ENCODE measurements at regions not wholly inside any gene's neighbourhood (a gene's known extent, or its start where the extent isn't known, plus 50 kb on each side); places are given as distances from the start of the nearest gene placed in this dataset.

DNA sequence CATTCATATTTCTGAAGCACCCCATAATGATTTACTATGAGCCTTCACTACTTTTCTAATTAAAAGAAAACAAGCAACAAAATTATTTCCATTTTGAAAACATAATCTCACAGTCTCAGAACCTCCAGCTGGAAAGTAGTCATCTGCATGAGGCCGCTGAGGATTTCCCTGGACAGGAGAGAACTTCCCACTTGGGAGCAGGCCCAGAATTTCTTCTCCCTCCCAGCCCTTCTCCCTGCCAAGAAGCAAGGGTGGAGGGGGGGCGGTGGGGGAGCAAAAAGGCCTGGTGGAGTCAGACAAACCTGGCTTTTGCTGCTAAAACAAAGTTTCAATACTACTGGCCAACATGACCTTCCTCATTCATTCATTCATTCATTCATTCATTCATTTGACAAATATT is 167.3 kb downstream of the PJA1 start:
- no peak overlapping the region for H3K4me3 Mint-ChIP-seq
- DNase-seq = no peak
- no peaks in the 10 kb centered on the region for H3K36me3 Mint-ChIP-seq
- no peaks in the 10 kb centered on the region for H3K9me3 Mint-ChIP-seq (ENCODE audit: low read depth)
- no peaks in the 10 kb centered on the region for H3K4me1 Mint-ChIP-seq
- no peak overlapping the region for H3K27ac Mint-ChIP-seq
- no peak for ATAC-seq
- CTCF ChIA-PET = no interaction called here
- H3K27me3 Mint-ChIP-seq = peaks cover 14% of the 10 kb centered on the region

DNA sequence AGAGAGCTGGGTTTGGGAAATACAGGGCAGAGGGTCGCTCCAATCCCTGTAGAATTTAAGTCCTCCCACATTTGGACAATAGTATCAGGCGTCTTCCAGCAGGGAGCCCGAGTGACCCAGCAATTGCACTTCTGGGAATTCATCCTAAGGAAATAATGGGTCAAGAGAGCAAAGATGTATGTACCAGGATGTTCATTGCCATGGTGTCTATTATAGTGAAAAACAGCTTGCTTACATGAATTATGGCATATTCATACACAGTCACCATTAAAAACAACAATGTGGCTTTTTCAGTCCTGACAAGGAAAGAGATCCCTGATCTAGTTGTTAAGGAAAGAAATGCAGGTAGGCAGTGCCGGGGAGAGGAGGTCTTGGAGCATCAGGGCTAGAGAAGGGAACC is 167.7 kb downstream of the PJA1 start:
- DNase-seq (no peak), ATAC-seq (no peak)
- no peaks in the 10 kb centered on the region for H3K9me3 Mint-ChIP-seq (ENCODE audit: low read depth)
- no peak overlapping the region for H3K4me3 Mint-ChIP-seq
- H3K36me3 Mint-ChIP-seq = no peaks in the 10 kb centered on the region
- no peaks in the 10 kb centered on the region for H3K4me1 Mint-ChIP-seq
- CTCF ChIA-PET = no interaction called here
- no peak overlapping the region for H3K27ac Mint-ChIP-seq
- peaks cover 14% of the 10 kb centered on the region for H3K27me3 Mint-ChIP-seq

DNA sequence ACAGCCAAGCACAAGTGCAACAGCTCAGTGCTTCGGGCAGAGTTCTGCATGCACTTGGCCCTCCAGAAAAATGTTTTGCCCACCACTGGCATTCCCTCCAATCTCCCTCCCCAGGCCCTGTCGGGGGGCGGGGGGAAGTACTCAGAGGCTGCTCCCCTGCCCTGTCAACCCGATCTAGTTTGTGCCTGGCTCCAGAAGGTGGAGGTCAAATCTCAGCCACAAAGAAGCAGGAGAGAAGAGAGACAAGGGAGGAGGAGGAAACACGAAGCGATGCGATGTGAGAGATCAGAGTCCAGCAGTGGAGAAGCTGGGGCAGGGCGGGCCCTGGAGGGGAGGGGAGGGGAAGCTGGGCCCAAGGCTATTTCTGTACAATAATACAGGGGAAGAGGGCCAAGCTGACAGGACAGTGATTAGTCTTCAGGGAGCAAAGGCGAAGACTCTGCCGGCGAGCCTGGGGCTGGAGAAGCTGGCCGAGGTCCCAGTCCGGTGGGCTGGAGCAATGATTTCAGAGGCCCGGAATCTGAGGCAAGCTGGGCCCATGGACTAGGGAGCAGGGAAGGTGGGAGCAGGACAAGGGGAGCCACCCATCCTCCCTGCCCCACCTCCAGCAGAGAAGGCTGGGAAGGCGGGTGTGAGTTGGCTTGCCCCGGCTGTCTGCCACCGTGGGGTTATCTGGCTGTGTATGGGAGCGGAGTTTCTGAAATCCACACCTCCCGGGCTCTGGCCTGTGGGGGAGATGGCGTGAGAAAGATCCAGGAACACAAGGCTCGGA is 167.1 kb downstream of the EFNB1 start:
- H3K27me3 Mint-ChIP-seq = peaks cover 4% of the 10 kb centered on the region
- H3K4me1 Mint-ChIP-seq = no peaks in the 10 kb centered on the region
- no peaks in the 10 kb centered on the region for H3K36me3 Mint-ChIP-seq

DNA sequence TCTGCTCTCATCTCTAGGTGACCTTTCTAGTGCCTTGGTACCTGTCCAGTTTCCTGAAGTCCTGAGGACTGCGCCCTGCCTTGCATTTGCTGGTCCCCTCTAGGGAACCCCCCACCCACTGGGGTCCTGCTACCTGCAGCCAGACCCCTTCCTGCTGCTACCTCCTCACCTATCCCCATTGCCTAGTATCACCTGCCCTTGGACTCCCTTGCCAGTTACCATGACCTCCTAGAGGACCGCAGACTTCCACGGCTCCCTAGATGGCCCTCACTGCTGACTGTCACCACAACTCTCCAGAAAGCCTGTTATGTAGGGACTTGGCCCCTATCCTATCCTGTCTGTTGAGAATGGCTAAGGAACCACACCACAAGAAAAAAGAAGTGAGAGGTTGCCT is 166.6 kb downstream of the EFNB1 start:
- Mint-ChIP-seq H3K36me3 (no peaks in the 10 kb centered on the region), H3K9me3 (ENCODE audit: low read depth) (no peaks in the 10 kb centered on the region), H3K4me1 (no peaks in the 10 kb centered on the region), H3K27ac (no peak overlapping the region), H3K4me3 (no peak overlapping the region), H3K27me3 (peaks cover 4% of the 10 kb centered on the region)
- CTCF ChIA-PET = no interaction called here
- ATAC-seq (no peak), DNase-seq (no peak)

More for the DNA sequence above, 167.1 kb downstream of the EFNB1 start:
- no peak overlapping the region for H3K4me3 Mint-ChIP-seq
- DNase-seq = no peak
- CTCF ChIA-PET = no interaction called here
- ATAC-seq = no peak
- H3K27ac Mint-ChIP-seq = no peak overlapping the region
- no peaks in the 10 kb centered on the region for H3K9me3 Mint-ChIP-seq (ENCODE audit: low read depth)

DNA sequence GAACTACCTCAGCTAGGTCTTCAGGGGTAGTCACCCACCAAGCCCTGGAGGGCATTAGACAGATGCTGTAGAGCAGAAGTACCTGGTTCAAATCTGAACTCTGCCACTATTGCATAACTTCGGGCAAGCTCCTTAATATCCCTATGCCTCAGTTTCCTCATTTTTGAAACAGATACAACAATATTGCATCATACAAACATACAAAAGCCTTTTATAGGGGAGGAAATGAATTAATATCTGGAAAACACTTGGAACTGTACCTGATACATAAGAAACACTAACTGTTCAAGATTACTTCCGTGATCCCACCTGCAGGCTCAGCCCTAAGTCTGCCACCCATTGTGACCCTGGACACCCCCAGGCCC is 166.1 kb downstream of the EFNB1 start:
- Mint-ChIP-seq H3K36me3 (no peaks in the 10 kb centered on the region), H3K27me3 (peaks cover 4% of the 10 kb centered on the region)

DNA sequence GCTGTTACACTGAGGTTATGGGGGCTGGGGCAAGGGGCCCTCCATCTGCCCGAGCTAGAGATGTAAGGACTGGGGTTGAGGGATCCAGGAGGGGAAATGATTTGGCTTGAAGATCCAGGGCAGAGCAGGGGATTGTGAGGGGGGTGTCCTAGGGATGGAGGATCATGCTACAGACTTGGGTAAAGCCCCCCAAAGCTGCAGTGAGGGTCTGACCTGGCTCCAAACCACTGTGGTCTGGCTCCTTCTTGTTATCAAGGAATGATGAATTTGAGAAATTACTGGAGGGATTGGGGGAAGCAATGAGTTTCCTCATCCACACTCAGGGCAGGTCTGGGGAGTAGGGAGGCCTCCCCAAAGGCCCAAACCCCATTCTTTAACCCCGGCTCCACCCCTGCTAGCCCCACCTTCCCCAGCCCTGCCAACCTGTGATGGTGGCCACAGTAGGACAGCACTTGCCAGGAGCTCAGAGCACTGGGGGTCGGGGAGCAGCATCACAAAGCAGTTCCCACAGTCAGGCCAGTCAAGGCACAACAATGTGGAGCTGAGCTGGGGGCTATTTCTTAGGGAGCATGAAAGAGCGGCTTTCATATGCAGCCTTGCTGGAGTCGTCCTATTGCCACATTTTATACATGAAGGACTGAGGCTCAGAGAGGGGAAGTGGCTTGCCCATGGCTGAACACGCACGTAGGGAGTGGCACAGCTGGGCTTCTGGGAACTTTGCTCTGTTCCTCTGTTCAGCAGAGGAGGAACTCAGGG is 165.5 kb downstream of the EFNB1 start:
- Mint-ChIP-seq H3K27ac (no peak overlapping the region), H3K27me3 (peaks cover 4% of the 10 kb centered on the region), H3K4me3 (no peak overlapping the region), H3K36me3 (no peaks in the 10 kb centered on the region), H3K9me3 (ENCODE audit: low read depth) (no peaks in the 10 kb centered on the region), H3K4me1 (no peaks in the 10 kb centered on the region)
- ATAC-seq (no peak), DNase-seq (no peak)
- CTCF ChIA-PET = no interaction called here

More for the DNA sequence above, 166.1 kb downstream of the EFNB1 start:
- ATAC-seq = no peak
- CTCF ChIA-PET = no interaction called here
- Mint-ChIP-seq H3K4me1 (no peaks in the 10 kb centered on the region), H3K27ac (no peak overlapping the region), H3K9me3 (ENCODE audit: low read depth) (no peaks in the 10 kb centered on the region), H3K4me3 (no peak overlapping the region)
- DNase-seq = no peak

DNA sequence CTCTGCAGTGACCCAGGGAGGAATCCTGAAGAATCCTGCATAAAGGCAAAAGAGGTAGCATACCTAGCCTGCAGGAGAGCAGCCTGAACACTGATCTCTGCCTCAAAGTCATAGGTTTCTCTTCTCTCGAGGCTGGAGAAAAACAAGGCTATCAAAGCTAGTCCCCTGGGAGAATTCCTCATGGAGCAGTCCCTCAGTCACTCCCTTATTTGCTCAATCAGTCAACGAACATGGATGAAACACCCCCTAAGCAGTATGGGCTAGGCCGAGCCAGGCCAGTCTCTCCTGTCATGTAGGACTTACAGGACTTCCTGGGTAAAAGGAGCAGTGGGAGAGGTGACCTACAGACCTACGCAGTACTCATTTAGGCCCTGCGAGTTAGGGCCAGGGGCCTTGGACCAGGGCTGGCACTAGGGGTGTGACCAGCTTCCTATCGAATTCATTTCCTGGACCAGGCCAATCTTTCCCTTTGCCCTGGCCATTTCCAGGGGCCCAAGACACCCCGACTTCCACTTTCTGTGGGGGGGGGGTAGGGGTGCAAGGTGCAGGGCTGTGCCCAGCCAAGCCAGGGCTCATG is 164.1 kb downstream of the EFNB1 start:
- ATAC-seq (no peak), DNase-seq (no peak)
- no peaks in the 10 kb centered on the region for H3K4me1 Mint-ChIP-seq
- CTCF ChIA-PET = no interaction called here
- no peaks in the 10 kb centered on the region for H3K36me3 Mint-ChIP-seq
- no peak overlapping the region for H3K27ac Mint-ChIP-seq
- no peaks in the 10 kb centered on the region for H3K9me3 Mint-ChIP-seq (ENCODE audit: low read depth)
- H3K4me3 Mint-ChIP-seq = no peak overlapping the region
- H3K27me3 Mint-ChIP-seq = peaks cover 4% of the 10 kb centered on the region

DNA sequence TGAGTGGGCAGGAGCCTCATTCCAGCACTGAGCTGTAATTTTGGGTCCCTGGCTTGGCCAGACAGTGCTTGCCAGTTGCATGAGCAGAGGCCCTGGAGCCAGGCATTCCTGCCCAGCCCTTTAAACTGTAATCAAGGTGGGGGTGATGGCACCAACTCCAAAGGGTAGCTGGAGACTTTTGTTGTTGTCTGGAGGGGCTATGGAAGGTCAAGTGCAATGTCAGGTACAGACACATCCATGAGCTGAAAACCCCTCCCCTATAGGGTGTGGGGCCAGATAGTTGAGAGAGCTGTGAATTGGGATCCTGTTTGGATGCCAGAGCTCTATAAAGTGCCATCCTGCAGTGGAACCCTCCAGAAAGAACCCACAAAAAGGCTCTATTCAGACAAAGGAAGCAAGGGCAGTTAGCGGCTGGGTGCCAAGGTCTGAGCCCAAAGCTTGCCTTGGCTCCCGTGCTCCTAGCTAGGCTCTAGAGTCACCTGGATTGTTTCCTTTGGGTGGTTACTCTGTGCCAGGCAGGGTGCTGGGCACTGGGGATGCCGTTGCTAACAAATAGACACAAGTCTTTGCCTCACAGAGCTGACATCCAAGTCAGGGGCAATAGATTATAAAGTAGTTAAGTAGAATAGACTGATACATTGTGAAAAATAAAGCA is 163.0 kb downstream of the EFNB1 start:
- ATAC-seq = no peak
- no peaks in the 10 kb centered on the region for H3K9me3 Mint-ChIP-seq (ENCODE audit: low read depth)
- no peak overlapping the region for H3K4me3 Mint-ChIP-seq
- no peak overlapping the region for H3K27ac Mint-ChIP-seq
- H3K36me3 Mint-ChIP-seq = no peaks in the 10 kb centered on the region
- CTCF ChIA-PET = no interaction called here
- no peak for DNase-seq
- H3K27me3 Mint-ChIP-seq = peaks cover 4% of the 10 kb centered on the region
- H3K4me1 Mint-ChIP-seq = no peaks in the 10 kb centered on the region

DNA sequence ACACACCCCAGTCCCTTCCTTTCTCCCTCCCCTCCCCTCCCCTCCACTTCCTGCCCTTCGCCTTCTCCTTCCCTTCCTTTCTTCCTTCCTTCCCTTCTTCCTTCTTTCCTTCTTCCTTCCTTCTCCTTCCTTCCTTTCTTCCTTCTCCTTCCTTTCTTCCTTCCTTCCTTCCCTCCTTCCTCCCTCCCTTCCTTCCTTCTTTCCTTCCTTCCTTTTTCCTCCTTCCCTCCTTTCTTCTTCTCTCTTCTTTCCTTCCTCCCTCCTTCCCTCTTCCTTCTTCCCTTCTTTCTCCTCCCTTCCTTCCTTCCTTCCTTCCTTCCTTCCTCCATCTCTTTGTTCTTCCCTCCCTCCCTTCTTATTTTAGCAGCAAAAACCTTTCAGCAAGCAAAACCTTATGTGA is 162.1 kb downstream of the EFNB1 start:
- CTCF ChIA-PET = no interaction called here
- DNase-seq (no peak), ATAC-seq (no peak)
- Mint-ChIP-seq H3K4me3 (no peak overlapping the region), H3K4me1 (no peaks in the 10 kb centered on the region), H3K9me3 (ENCODE audit: low read depth) (no peaks in the 10 kb centered on the region), H3K27ac (no peak overlapping the region), H3K36me3 (no peaks in the 10 kb centered on the region), H3K27me3 (peaks cover 4% of the 10 kb centered on the region)

DNA sequence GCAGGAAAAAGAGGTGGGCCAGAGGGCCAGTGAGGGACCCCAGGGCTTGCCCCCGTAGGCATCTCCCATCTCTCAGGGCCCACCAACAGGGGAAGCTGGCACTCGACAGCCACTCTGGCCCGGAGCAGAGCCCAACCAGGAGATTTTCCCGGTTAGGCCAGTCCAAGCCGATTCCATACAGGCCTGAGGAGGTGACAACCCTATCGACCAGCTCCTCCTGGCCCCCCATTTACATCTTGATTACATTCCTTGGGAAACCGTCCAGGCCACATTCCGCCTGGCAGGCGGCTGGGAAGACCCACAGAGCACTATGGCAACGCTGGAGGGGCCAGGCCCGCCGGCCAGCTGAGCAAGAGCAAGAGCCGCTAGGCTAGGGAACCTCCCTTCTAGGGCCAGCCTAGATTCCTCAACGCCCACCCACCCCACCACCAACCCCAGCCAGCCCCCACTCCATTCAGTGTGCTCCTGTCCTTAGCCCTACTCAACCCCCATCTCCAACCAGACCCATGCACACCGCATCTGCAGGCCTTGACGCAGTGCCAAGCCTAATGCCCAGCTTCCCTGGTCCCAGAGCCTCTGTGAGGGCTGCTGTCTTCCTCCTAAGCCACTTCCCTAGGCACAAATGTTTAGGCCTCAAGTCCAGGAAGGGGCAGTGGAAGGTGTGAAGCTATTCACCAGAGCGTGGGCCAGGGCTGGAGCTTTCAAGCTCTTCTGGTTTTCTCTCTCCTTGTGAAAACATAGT is 161.2 kb downstream of the EFNB1 start:
- H3K27me3 Mint-ChIP-seq = no peaks in the 10 kb centered on the region
- ATAC-seq (no peak), DNase-seq (no peak)
- no peaks in the 10 kb centered on the region for H3K36me3 Mint-ChIP-seq
- H3K4me1 Mint-ChIP-seq = no peaks in the 10 kb centered on the region
- no peaks in the 10 kb centered on the region for H3K9me3 Mint-ChIP-seq (ENCODE audit: low read depth)
- no peak overlapping the region for H3K4me3 Mint-ChIP-seq
- H3K27ac Mint-ChIP-seq = no peak overlapping the region
- CTCF ChIA-PET = no interaction called here

DNA sequence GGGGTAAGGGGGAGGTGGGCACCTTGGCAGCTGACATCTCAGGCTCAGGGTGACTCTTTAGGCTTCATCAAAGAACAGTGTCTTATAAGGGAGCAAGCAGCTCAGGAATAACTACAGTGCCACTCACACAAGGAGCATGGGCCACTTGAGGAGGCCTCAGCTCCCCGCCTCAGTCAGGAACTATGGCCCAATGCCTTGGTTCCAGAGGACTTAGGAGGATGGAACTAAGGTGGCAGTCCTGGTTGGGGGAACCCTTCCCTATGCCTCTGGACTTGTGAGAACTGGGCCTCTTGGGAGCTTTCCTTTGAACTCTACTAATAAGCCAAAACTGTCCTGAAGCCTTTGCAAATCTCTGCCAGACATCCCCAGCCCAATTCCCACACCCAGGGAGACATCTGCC is 160.6 kb downstream of the EFNB1 start:
- Mint-ChIP-seq H3K27ac (no peak overlapping the region), H3K9me3 (ENCODE audit: low read depth) (no peaks in the 10 kb centered on the region), H3K27me3 (no peaks in the 10 kb centered on the region), H3K4me1 (no peaks in the 10 kb centered on the region), H3K4me3 (no peak overlapping the region), H3K36me3 (no peaks in the 10 kb centered on the region)
- CTCF ChIA-PET = no interaction called here
- DNase-seq (no peak), ATAC-seq (no peak)

DNA sequence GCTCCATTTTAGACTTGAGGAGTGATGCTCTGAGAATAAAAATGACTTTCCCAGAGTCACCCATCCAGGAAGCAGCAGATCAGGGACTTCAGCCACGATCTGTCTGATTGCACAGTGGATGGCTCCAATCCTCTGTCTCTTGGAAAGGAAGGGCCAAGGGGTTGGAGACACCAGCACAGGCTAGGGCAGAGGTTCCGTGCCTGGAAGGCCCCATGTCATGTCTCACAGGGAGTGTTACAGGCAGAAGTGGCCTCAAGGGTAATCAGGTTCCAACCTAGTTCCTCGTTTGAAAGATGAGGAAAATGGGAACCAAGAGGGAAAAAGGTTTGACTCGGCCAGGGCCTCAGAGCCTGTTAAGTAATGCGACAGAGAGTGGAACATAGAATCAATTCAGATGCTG is 160.0 kb downstream of the EFNB1 start:
- CTCF ChIA-PET = no interaction called here
- Mint-ChIP-seq H3K4me3 (no peak overlapping the region), H3K4me1 (no peaks in the 10 kb centered on the region), H3K36me3 (no peaks in the 10 kb centered on the region), H3K27me3 (no peaks in the 10 kb centered on the region), H3K9me3 (ENCODE audit: low read depth) (no peaks in the 10 kb centered on the region), H3K27ac (no peak overlapping the region)
- DNase-seq (no peak), ATAC-seq (no peak)

DNA sequence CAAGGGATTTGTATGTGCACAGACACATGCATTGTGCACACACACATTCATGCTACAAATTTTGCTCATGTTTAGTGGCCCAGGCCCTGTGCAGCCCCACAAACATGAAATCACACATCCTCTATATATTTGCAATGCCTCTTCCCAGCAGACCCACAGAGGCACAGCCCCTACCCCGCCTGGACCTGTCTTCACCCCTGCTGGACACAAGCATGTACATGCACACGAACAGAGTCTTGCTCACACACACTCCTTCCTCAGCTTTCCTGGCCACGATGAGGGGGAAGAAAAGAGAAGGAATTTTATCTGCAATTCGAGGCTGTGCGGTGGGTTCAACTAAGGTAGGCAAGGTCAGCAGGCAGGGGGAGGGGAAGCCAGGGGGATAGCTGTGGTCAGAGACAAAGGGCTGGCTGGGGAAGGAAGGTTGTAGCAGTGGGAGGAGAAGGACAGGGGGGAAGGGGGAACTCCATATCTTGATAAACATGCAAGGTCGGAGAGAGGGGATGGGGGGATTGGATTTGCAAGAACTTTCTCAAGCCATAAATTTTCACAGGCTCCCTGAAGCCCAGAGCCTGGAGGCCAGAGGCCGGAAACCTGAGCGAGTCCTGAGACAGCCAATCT is 156.4 kb downstream of the EFNB1 start:
- CTCF ChIA-PET = no interaction called here
- no peak for DNase-seq
- H3K4me1 Mint-ChIP-seq = no peaks in the 10 kb centered on the region
- no peaks in the 10 kb centered on the region for H3K9me3 Mint-ChIP-seq (ENCODE audit: low read depth)
- H3K36me3 Mint-ChIP-seq = no peaks in the 10 kb centered on the region
- H3K27ac Mint-ChIP-seq = no peak overlapping the region
- no peaks in the 10 kb centered on the region for H3K27me3 Mint-ChIP-seq
- ATAC-seq = no peak
- H3K4me3 Mint-ChIP-seq = no peak overlapping the region

Measured in activated CD8-positive, alpha-beta memory T cell treated with anti-CD3 and anti-CD28 coated beads, Interleukin-2, amount 10 ng/mL, durations not matched to agents 7 days and 5 days (primary cell).